DMS153 treated with DMSO at 0.1 percent for 48 hours (cell line): ENCODE measurements at regions not wholly inside any gene's neighbourhood (a gene's known extent, or its start where the extent isn't known, plus 50 kb on each side); places are given as distances from the start of the nearest gene placed in this dataset.

Experiments used
- DNase-seq: peaks from one replicate; lab custom pipeline; 2025; ENCODE audit not compliant: unreplicated experiment; lab: John Stamatoyannopoulos, UW

DNA sequence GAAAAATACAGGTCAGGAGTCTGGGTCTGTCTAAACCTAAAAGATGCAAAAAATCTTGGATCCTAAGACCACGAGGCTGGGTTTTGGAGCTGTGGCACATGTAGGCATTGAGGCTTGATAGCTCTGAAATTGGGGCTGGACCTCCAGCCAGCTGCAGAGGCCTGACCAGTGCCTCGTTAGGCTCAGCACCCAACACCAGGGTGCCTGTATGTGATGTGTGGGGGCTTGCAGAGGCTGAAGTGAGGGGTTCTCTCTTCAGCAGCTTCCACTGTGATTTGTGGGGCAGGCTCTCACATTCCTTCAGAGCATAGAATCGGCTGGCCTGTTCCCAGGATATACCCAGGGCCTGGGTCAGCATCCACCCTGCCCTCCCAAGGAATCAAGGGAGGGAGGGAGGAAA lies 247.8 kb downstream of the BUB3 start:
- no peak for DNase-seq

DNA sequence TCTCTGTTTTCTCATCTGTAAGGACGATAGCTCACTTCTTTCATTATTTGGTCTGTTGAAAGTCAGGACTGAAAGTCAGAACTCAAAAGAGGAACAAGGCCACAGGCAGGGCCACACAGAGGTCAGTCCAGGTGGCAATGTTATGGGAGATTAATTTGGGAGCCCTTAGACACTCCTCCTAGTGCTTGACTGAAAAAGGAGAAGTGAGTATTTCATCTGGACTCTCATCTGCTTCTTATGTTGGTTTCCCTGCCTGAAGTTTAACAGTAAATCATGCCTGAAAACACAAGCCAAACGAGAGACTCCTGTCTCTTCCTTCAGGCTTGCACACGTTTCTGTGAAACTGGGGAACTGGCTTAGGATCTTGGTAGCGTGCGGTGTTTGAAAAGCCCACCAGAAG lies 248.5 kb downstream of the BUB3 start:
- DNase-seq = no peak

DNA sequence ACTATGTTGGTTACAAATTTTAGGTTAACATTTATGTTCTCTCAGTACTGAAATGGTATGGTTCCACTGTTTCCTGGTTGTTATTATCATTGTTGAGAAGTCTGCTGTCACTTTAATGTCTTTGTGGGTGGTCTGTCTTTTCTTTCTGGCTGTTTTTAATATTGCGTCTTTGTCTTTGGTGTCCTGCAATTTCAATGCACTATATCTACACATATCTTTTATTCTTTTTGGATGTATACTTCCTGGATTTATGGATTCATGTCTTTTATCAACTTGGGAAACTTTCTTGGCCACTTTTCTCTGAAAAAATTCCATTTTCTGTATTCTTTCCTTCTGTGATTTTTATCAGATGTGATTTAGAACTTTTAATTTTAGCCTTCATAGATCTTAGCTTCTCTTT lies 250.2 kb downstream of the BUB3 start:
- DNase-seq = no peak

DNA sequence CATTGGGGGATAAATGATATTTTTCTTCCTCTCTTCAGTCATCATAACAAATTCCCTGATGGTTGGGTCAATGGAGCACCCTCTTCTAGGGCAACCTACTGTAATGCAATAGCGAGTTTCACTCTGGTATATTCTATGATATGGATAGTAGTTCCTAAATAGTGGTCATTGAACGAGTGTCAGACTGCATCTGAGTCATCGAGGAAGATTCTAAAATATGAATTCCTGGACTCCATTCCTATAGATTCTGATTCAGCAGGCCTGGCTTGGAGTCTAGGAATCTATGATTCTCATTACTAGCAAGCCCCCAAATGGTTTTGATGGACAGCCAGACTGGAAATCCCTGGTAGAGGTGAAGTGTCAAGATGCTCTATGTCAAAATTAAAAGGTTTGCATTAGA lies 254.5 kb downstream of the BUB3 start:
- DNase-seq = no peak

DNA sequence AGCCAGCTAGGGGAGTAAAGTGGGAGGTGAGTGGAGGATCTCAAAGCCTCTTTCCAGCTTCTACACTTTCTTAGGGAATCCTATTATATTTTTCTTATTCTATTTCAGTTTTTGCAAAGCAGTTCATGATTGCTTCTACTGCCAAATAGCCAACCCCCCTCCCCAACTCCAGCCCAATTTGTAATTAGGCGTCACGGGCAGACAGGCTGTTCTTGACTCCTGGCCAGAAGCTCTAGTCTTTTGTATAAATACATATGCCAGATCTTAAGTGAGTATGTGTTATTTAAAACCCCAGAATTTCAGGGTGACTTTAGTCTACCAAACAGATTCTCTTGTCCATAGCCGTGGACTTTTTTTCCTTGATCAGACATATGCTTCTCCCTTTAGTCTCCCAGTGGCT lies 255.2 kb downstream of the BUB3 start:
- no peak for DNase-seq

DNA sequence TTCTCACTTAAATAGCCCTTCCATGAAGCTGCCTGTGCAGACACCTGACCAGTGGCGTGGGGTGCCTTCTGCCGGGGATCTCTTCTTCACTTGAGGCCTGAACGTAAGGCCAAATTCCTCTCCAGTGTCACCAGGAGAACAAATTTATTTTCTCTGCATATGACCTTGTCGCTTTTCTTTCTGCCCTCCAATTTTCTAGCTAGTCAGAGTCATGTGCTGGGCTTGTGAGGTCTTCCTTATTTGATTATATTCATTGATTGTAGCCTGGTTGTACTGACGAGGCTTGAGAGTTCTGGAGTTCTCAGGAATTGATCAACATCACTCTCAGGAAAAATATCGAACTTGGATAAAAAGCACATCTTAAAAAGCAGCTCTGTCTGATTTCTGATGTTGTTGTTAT lies 255.7 kb downstream of the BUB3 start:
- DNase-seq = no peak

DNA sequence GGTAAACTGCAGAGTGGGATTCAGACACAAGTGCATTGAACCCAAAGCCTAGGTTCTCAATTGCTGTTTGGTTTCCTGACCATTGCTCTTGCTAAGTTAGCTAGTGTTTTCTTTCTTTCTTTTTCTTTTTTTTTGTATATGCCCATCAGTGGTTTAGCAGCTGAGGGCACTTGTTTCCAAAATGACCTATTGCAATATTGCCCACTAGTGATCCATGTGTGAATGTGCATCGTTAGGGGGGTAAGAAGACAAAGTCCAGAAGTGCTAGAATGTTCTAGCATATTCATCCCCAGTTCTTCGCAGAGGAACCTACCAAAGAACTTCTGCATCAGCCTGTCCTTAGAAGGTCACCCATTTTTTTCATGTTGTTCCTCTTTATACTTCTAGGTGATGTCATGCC lies 252.8 kb upstream of the GPR26 start:
- DNase-seq = no peak

DNA sequence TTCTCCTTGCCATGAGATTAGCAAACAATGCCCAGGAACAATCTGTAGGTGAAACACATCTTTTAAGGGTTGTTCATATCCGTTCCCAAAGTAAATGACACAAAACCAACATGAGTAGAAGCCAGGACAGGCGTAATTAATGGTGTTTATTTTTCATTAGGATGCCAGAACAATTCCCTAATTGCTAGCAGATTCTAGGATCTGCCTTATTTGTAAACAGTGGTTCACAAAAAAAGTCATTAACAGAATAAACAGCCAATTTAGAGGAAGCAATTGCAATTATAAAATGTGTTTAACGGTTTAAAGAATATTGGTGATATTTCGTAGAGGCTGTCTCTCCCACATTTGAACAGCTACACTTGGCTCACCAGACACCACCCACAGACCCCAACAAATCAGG lies 250.6 kb upstream of the GPR26 start:
- no peak for DNase-seq

DNA sequence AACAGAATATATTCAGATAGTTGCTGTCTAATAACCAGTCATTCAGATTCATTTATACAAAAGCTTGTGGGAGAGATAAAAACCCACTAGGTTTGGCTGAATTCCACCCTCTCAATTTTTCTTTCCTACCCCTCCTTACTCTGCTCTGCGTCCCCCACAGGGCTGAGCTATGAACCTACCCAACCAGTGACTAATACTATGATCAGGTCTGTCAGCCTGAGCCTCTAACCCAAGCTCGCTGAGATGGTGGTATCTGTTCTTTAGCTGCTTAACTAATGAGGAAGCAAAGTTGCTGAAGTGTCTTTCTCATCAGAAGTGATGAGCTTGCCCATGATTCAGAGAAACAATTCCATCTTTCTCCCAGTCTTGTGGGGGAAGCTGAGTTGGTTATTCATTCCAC lies 248.7 kb upstream of the GPR26 start:
- DNase-seq = no peak

DNA sequence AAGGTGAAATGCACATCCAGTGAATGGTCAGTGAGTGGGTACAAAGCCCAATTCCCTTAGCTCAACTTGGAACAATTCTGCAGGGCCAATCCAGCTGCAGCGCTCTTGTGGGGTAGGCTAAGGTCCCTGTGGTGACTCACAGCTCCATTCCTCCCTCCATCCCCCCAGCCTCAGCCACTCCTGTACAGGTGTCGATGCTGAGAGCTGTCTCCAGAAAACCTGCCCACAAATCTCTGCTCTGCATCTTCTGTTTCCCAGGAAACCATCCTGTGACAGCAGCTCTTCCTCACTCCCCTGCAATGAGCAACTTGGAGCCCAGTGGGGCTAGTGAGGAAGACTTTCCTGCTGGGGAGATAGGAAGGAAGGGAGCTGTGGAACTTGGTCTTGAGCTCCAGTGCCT lies 244.7 kb upstream of the GPR26 start:
- DNase-seq = no peak

DNA sequence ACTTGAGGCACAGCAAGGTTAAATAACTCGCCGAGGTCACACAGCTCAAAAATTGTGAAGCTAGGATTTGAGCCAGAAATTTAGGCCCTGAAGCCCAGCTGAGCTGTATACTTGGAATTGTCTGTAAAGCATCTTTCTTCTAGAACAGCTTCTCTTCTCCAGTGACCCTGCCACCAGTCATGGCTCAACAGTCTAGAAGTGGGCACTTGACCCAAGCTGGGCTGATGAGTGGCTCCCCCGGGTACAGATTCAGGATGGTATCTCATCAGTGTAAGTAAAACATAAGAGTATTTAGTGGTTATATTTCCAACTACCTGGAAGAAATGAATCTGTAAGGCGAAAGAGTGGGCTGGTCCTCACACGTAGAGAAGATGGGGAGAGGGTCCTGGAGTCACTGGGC lies 243.9 kb upstream of the GPR26 start:
- DNase-seq = no peak

DNA sequence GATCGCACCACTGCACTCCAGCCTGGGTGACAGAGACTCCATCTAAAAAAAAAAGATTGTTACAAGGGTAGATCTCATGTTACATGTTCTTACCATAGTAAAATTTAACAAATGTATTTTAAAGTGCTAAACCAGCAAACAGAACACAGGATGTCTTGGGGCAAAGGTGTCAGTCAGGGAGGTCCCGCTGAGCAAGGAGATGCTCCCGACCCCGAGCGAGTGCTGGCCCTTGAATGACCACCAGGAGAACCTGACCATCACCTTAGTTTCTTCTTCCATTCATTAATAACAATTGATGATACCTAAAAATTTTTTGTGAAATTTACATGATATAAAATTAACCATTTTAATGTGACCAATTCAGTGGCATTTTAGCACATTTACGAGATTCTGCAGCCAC lies 241.6 kb upstream of the GPR26 start:
- no peak for DNase-seq

DNA sequence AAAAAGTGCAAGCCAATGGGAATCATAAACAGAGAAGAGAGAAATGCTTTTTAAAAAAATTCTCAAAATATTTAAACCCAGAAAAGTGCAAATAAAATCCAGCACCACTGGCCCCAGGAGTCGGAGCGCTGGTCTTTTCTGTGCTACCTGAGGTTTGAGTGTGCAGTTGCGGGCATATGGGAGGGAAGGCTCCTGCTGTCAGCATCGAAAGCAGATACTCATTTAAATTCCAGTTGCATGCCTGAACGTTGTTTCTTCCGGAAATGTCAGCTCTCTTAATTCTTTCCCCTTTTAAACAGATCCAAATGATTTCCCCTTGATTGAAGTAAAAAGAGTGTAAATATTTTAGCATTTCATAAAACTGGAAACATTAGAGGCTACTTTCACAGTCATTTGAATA lies 240.5 kb upstream of the GPR26 start:
- DNase-seq = no peak

DNA sequence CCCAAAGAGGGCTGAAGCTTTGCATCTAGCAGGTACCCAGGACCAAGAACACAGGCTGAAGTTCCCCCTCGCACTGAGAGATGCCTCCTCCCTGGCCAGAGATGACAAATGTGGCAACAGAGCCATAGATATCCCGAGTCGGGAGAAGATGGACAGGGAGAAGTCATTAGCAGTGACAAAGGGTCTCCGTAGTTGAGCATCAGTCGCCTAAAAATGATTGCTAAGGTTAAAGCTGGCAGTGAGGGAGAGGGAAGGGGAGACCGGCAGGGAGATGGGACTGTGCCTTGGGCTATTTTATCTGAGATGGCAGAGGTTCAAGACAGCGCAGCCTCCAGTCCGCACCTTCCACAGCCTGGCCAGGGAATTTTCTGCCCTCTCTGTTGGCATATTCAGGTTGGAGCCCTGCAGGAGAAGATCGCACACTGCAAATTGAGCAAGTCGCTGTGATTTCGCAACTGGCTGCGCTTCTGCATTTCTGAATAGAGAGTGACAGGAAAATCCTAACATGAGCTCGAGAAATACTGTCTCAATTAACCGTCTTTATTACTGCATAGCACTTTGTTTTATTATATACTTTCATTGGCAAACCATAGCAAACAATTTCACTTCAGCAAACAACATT lies 238.9 kb upstream of the GPR26 start:
- no peak for DNase-seq

DNA sequence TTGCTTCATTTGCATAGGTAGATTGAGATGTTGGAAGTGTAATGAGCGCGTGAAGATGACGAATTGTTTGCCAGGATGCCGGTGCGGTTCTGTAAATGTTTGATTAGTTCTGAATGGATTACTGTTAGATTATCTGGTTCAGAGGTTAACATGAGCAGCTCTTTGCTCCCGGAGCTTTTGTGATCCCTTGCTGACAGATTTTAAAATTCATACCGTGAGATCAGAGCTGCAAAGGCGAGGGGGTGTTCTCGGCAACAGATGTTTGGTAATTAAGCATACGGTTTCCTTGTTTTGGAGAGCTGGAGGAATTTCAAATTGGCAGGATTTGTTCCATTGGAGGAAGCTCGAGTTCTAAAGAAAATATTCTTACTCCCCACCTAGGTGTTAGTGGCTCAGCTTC lies 237.8 kb upstream of the GPR26 start:
- no peak for DNase-seq

DNA sequence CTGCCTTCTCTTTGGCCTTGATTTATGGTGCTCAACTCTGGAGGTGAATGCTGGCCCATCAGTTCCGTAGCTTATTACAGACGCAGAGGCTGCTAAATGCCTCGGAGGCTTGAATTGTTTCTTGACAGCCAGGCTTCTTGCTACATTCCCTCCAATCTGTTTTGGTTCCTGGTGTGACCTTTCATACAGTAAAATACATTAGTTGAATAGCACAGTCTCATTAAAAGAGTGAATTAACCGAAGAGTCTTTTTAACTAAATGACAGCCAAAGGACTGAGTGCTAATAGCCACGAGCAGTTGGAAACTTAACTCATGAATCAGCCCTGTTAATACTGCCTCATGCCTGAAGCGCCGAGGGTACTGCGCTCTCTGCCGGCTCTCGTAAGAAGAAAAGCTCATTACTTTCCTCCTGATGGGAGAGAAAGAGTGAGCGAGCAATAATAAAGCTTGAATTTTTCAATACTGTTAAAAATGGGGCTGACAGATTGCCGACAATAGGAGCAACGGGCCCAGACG lies 236.4 kb upstream of the GPR26 start:
- no peak for DNase-seq

DNA sequence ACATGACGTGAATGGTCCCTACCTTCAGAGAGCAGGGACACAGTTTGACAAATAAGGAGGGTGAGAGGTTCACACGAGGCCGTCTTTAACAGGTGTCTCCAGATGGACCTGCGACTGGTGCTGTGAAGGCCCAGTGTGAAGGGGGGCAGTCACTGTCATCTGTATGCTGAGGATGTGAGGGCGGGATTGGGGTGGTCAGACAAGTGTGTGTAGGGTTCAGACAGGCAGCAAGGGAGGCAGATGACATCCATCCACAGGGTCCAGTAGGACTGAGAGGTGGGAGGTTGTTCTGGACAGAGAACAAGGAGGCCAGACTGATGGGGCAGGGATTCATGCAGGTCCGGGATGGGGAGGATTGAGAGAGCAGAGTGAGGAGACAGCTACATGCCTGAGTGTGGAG lies 232.6 kb upstream of the GPR26 start:
- no peak for DNase-seq

DNA sequence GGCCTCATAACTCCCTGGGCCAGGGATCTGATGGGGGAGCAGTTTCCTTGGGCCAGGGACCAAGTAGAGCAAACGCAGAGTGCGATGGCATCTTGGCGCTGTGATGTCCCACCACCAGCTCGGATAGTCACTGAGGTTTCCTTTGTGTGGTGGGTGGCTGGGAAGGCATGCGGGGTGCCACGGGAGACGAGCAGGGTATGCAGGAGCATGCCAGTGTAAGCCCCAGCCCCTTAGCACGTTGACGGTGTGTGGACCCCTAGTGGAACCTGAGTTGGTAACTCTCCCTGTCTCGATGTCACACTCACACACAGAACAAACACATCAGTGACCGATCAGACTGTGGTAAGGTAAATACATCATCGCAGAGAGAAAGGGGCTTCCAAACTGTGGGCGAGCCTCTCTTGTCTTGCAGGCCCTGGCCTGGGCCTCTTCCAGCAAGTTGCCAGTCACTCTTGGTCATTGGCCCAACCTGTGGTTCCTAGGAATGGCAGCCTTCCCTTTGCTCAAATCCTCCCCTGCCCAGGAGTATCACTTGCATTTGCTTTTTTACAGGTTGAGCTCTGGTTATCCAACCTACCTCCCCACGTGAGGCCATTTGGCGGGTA lies 231.6 kb upstream of the GPR26 start:
- DNase-seq = no peak

DNA sequence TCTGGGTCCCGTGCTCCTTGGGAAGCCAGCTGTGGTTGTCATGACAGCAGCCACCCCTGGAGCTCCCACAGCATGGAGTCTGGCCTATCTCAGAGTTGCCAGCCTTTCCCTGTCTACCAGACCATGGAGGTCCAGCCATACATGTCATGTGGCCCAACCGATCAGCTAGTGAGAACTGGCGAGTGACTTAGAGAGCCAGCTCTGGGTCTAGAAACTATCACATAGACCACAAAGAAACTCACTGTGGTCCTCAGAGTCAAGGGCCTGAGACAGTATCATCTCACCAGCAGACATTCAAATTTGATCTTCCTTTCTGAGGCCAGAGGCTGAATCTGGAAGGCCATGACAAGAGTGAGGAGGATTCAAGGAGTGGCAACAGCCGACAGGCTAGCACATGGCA lies 223.3 kb upstream of the GPR26 start:
- DNase-seq = no peak

DNA sequence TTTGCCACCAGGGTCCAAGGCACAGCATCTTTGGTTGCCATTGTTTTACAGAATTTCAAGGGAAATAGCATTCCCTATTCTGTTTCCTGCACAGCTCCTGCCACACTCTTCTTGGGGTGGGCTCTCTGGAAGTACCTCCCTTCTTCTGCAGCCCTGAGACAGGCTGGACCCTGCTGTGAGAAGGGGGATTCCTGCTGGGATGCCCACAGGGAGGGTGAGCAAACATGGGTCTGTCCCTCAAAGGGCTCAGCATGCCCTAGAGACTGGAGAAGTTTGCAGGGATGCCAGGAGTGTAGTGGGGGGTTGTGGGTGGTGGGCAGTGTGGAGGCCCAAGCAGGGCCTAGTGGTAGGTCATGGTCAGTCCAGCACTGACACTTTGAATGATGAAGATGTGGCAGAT lies 222.2 kb upstream of the GPR26 start:
- no peak for DNase-seq

DNA sequence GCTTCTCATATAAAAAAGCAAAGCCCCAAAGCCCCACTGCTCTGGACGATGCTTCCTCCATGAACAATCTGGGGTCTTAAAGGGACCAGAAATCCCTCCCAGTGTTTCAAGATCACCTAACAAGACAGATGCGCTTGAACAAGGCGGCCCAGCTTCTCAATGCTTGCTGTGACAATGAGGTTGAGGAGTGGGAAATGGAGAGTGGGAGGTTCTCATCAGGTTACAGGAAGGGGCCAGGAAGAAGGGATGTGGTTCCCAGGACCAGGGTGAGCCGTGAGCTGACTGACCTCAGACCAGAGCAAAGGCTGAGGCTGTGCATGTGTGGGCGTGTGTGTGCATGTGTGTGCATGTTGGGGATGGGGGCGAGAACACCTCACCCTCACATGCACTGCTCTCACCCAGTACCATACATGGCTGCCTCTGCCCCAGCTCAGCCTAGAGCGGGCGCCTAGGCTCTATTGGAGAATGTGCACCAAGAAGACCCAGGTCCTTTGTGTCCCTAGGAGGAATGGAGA lies 220.8 kb upstream of the GPR26 start:
- DNase-seq = no peak

DNA sequence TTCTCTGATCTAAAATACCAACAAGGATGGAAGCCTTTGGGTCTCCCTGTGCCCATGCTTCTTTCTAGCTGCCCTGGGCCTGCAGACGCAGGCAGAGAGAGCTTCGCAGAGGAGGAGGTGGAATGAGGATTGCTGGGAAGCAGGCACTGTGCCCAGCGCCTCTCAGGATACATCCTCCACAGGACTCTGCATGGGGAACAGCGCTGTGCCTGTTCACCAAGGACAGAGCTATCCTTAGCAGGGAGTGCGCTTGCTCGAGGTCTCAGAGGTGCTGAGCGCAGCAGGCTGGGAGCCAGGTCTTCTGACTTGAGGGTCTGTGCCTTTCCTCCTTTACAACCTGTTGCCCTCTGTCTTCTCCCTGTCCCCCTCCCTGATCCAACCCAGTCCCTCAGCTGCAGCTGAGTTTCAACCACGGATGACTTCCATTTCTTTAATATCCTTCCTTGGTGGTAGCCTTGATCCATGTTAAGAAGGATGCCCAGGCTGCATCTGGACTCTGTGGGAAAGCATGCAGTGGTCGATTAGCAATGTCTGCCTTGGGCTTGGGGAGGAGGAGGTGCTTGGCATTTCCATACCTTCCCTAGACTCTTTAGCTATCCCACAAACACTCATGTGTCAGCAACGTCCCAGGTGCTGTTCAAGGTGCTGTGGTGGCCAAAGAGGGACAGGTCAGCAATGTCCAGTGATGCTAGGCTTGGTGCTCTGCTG lies 219.6 kb upstream of the GPR26 start:
- DNase-seq = no peak
